ENCODE measurements at regions not wholly inside any gene's neighbourhood (a gene's known extent, or its start where the extent isn't known, plus 50 kb on each side); places are given as distances from the start of the nearest gene placed in this dataset.

GRCh38 chr3:56923526-56924224 is 121.9 kb upstream of the ARHGEF3 start:
- peak; percentile 41 for DNase-seq

GRCh38 chr3:56921573-56922453 is 120.1 kb upstream of the ARHGEF3 start:
- DNase-seq = no peak

- no peak for DNase-seq
Measured at GRCh38 chr3:56919797-56920195, 118.0 kb upstream of the ARHGEF3 start.

- DNase-seq = no peak
Measured at GRCh38 chr3:56919137-56919796, 117.5 kb upstream of the ARHGEF3 start.

- DNase-seq = no peak
Measured at GRCh38 chr3:56918111-56918568, 116.4 kb upstream of the ARHGEF3 start.

GRCh38 chr3:56917361-56918110 is 115.8 kb upstream of the ARHGEF3 start:
- DNase-seq = no peak

- DNase-seq = no peak
Measured at GRCh38 chr3:56916716-56917360, 115.1 kb upstream of the ARHGEF3 start.

- peak; percentile 54 for DNase-seq
Measured at GRCh38 chr3:56915966-56916586, 114.3 kb upstream of the ARHGEF3 start.

GRCh38 chr3:56914646-56915045 is 112.9 kb upstream of the ARHGEF3 start:
- DNase-seq = no peak

- no peak for DNase-seq
Measured at GRCh38 chr3:56911363-56911762, 109.6 kb upstream of the ARHGEF3 start.

- no peak for DNase-seq
Measured at GRCh38 chr3:56909349-56909748, 107.6 kb upstream of the ARHGEF3 start.

- DNase-seq = no peak
Measured at GRCh38 chr3:56908004-56908403, 106.3 kb upstream of the ARHGEF3 start.

GRCh38 chr3:56904552-56905215 is 102.9 kb upstream of the ARHGEF3 start:
- DNase-seq = no peak

- no peak for DNase-seq
Measured at GRCh38 chr3:56903231-56903782, 101.6 kb upstream of the ARHGEF3 start.

GRCh38 chr3:56902468-56903160 is 100.9 kb upstream of the ARHGEF3 start:
- DNase-seq = no peak

GRCh38 chr3:56900801-56901200 is 99.1 kb upstream of the ARHGEF3 start:
- DNase-seq = no peak

GRCh38 chr3:56899851-56900250 is 98.1 kb upstream of the ARHGEF3 start:
- no peak for DNase-seq

- DNase-seq = no peak
Measured at GRCh38 chr3:56899078-56899477, 97.3 kb upstream of the ARHGEF3 start.

GRCh38 chr3:56896357-56896756 is 94.6 kb upstream of the ARHGEF3 start:
- no peak for DNase-seq

GRCh38 chr3:56894881-56895431 is 93.2 kb upstream of the ARHGEF3 start:
- no peak for DNase-seq
